Endothelial cell of umbilical vein (primary cell): ENCODE measurements at regions not wholly inside any gene's neighbourhood (a gene's known extent, or its start where the extent isn't known, plus 50 kb on each side); places are given as distances from the start of the nearest gene placed in this dataset.

Experiments used
- BruUV-seq: library from RNA; stranded (reverse); fragments of 400-500 nt; replicated peaks from 2 replicates; lab custom pipeline; 2021; lab: Mats Ljungman, UMichigan
- CTCF ChIA-PET: fragments of 300-600, 350-600 bp; sonication (Branson Sonifier 250); formaldehyde crosslinking; loops from one replicate; lab custom pipeline; 2021; ENCODE audit warnings: antibody characterized with exemption, inconsistent platforms; lab: Charles Lee
- POLR2A ChIA-PET: fragments of 300-600, 350-600 bp; sonication (Branson Sonifier 250); formaldehyde crosslinking; loops from one replicate; lab custom pipeline; 2021; ENCODE audit warnings: antibody characterized with exemption, inconsistent platforms; lab: Charles Lee
- DNase-seq: peaks from one replicate; pipeline ENCODE4 v3.0.0-alpha.2; 2011; ENCODE audit warnings: low read depth, low spot score
- FAIRE-seq: peaks from 2 replicates; lab custom pipeline; 2011; peaks lifted over from hg19 to GRCh38; lab: Jason Lieb, UNC
- H2AFZ ChIP-seq: 2 replicates; pipeline ENCODE4 v1.6.0; 2012; ENCODE audit warnings: low read depth, low read length, control low read depth, inconsistent platforms
- H3K27ac ChIP-seq: 2 replicates; pipeline ENCODE4 v1.5.1; 2011; ENCODE audit warnings: low read depth, mild to moderate bottlenecking, control low read depth, low read length, moderate library complexity; ENCODE audit not compliant: insufficient read depth
- H3K27me3 ChIP-seq, 2 experiments: 2 replicates each; pipeline versions ENCODE4 v1.6.0 to v1.6.1; 2011; ENCODE audit warnings: low read length in 2 of 2, mixed read lengths in 1 of 2; ENCODE audit not compliant: control insufficient read depth in 2 of 2, insufficient read depth in 2 of 2
- H3K36me3 ChIP-seq, 2 experiments: 2 replicates in 1 of 2; 3 replicates in 1 of 2; pipeline ENCODE4 v1.5.1; 2011; ENCODE audit warnings: low read length in 2 of 2, mild to moderate bottlenecking in 1 of 2, moderate library complexity in 1 of 2; ENCODE audit not compliant: control insufficient read depth in 2 of 2, insufficient read depth in 2 of 2; ENCODE audit errors: extremely low read depth in 1 of 2
- H3K4me1 ChIP-seq: 3 replicates; pipeline ENCODE4 v1.5.1; 2011; ENCODE audit warnings: mild to moderate bottlenecking, low read length; ENCODE audit not compliant: control insufficient read depth, insufficient read depth; ENCODE audit errors: extremely low read depth
- H3K4me2 ChIP-seq: 2 replicates; pipeline ENCODE4 v1.6.1; 2011; ENCODE audit warnings: low read length, control low read depth, mixed read lengths; ENCODE audit not compliant: insufficient read depth
- H3K4me3 ChIP-seq, 3 experiments: fragments of 200-600 bp in 1 of 3; sonication (generic), shearing (Covaris generic) in 1 of 3; replicated peaks in 1 of 3; 2 replicates each; pipeline ENCODE4 v1.5.1; 2011 to 2016; ENCODE audit warnings: control low read depth in 3 of 3, low read length in 3 of 3, mild to moderate bottlenecking in 2 of 3, inconsistent platforms in 1 of 3, low read depth in 1 of 3, moderate library complexity in 1 of 3; ENCODE audit not compliant: insufficient read depth in 1 of 3
- H3K79me2 ChIP-seq: 2 replicates; pipeline ENCODE4 v1.6.0; 2012; ENCODE audit warnings: low read length, inconsistent platforms; ENCODE audit not compliant: control insufficient read depth, insufficient read depth
- H3K9ac ChIP-seq: replicated peaks from 2 replicates; pipeline ENCODE3; 2011; ENCODE audit warnings: low read length, control low read depth; ENCODE audit not compliant: insufficient read depth; ENCODE audit errors: extremely low read depth
- H3K9me1 ChIP-seq: replicated peaks from 3 replicates; pipeline ENCODE4 v1.6.0; 2011; ENCODE audit warnings: mild to moderate bottlenecking, low read length; ENCODE audit not compliant: control insufficient read depth, insufficient read depth; ENCODE audit errors: extremely low read depth
- H3K9me3 ChIP-seq: replicated peaks from 2 replicates; pipeline ENCODE4 v1.5.1; 2012; ENCODE audit warnings: low read length, inconsistent platforms; ENCODE audit not compliant: control insufficient read depth, insufficient read depth
- H4K20me1 ChIP-seq: replicated peaks from 2 replicates; pipeline ENCODE3; 2011; ENCODE audit warnings: mild to moderate bottlenecking, low read length; ENCODE audit not compliant: control insufficient read depth, insufficient read depth; ENCODE audit errors: extremely low read depth
- EZH2 ChIP-seq: IDR thresholded peaks from 2 replicates; pipeline ENCODE4 v1.6.1; 2012; ENCODE audit warnings: borderline replicate concordance, low read depth, mild to moderate bottlenecking, moderate library complexity, low read length, inconsistent platforms; ENCODE audit not compliant: severe bottlenecking
- FOS ChIP-seq: IDR thresholded peaks from 2 replicates; pipeline ENCODE4 v1.6.1; 2011; ENCODE audit warnings: mild to moderate bottlenecking, low read length, moderate library complexity, borderline replicate concordance; ENCODE audit not compliant: insufficient read depth
- GATA2 ChIP-seq: IDR thresholded peaks from 2 replicates; pipeline ENCODE4 v1.7.0; 2011; ENCODE audit warnings: low read depth, mild to moderate bottlenecking, moderate library complexity, mixed read lengths, low read length; ENCODE audit not compliant: insufficient read length, insufficient read depth
- JUN ChIP-seq: IDR thresholded peaks from 2 replicates; pipeline ENCODE4 v1.6.1; 2011; ENCODE audit warnings: borderline replicate concordance, low read depth; ENCODE audit not compliant: insufficient read length, insufficient read depth
- MYC ChIP-seq: IDR thresholded peaks from one replicate; pipeline ENCODE4 v1.6.1; 2011; ENCODE audit warnings: mild to moderate bottlenecking, low read depth, low read length
- POLR2A ChIP-seq: IDR thresholded peaks from 2 replicates; pipeline ENCODE4 v1.6.1; 2012; ENCODE audit warnings: low read depth, mild to moderate bottlenecking, control low read depth, low read length
- POLR2AphosphoS5 ChIP-seq: IDR thresholded peaks from 2 replicates; pipeline ENCODE4 v1.6.1; 2012; ENCODE audit warnings: low read depth, mild to moderate bottlenecking, control low read depth, low read length, moderate library complexity; ENCODE audit not compliant: insufficient read depth
- dilution Hi-C: fragments of 300-500 bp; cut with MboI; formaldehyde crosslinking; loops from one replicate; pipeline ENCODE4 v1.15.0; 2019; ENCODE audit warnings: low sequenced_read_pairs; ENCODE audit not compliant: extremely low pct_ligation_motif_present
- intact Hi-C: fragments of 100-400 bp; cut with micrococcal nuclease; formaldehyde crosslinking; loops from one replicate; pipeline ENCODE4 v1.10.0; 2022
- TF ChIP-seq, protein P1 (sequence below): IDR thresholded peaks from 2 replicates; pipeline ENCODE4 v1.6.1; 2011; ENCODE audit not compliant: insufficient read depth, insufficient read length
- TF ChIP-seq, protein P2 (sequence below), 2 donors: IDR thresholded peaks; 1 replicate in 1 of 2; 2 replicates in 1 of 2; pipeline ENCODE4 v1.5.1; 2011; ENCODE audit warnings: low read length in 2 of 2, mild to moderate bottlenecking in 2 of 2, moderate library complexity in 2 of 2, control low read depth in 1 of 2, inconsistent platforms in 1 of 2, low read depth in 1 of 2; ENCODE audit not compliant: insufficient read depth in 1 of 2; ENCODE audit errors: extremely low read depth in 1 of 2

DNA sequence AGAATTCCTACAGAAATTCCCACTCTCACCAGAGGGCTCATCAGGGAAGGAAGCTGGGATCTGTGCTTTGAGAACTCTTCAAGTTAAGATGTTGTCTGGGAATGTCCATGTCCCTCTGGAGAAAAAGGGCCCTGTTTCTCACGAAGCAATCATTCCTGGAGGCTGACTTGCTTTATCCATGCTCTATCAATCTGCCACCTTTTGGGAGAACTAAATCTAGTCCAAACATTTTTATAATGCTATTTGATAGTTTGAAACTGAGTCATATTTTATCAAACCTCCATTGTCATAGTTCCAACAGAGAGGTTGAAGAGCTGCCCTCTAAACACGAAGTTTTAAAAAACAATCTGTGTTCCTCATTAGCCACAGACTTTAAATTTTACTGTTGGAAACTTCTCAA is 219.2 kb downstream of the MTX2 start:
- no peak overlapping the region for H3K4me3 ChIP-seq
- no peaks in the 10 kb centered on the region for H3K27me3 ChIP-seq
- no peak overlapping the region for H2AFZ ChIP-seq
- intact Hi-C loops (no loop called here), dilution Hi-C loops (no loop called here)
- H4K20me1 ChIP-seq, result no peaks in the 10 kb centered on the region
- CTCF ChIA-PET, result no interaction called here
- H3K9ac ChIP-seq, result no peak overlapping the region
- H3K27ac ChIP-seq, result no peak overlapping the region
- FAIRE-seq (no peak), DNase-seq (no peak)
- POLR2A ChIA-PET, result no interaction called here
- no peaks in the 10 kb centered on the region for H3K4me1 ChIP-seq
- no peaks in the 10 kb centered on the region for H3K9me3 ChIP-seq
- BruUV-seq, result no TSS peak
- H3K4me2 ChIP-seq, result no peak overlapping the region
- no peaks in the 10 kb centered on the region for H3K36me3 ChIP-seq
- H3K79me2 ChIP-seq, result no peaks in the 10 kb centered on the region
- no peaks in the 10 kb centered on the region for H3K9me1 ChIP-seq
- TF ChIP-seq, protein P1, sequence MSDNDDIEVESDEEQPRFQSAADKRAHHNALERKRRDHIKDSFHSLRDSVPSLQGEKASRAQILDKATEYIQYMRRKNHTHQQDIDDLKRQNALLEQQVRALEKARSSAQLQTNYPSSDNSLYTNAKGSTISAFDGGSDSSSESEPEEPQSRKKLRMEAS, result no peak
- no peak for TF ChIP-seq EZH2
- TF ChIP-seq, protein P2, sequence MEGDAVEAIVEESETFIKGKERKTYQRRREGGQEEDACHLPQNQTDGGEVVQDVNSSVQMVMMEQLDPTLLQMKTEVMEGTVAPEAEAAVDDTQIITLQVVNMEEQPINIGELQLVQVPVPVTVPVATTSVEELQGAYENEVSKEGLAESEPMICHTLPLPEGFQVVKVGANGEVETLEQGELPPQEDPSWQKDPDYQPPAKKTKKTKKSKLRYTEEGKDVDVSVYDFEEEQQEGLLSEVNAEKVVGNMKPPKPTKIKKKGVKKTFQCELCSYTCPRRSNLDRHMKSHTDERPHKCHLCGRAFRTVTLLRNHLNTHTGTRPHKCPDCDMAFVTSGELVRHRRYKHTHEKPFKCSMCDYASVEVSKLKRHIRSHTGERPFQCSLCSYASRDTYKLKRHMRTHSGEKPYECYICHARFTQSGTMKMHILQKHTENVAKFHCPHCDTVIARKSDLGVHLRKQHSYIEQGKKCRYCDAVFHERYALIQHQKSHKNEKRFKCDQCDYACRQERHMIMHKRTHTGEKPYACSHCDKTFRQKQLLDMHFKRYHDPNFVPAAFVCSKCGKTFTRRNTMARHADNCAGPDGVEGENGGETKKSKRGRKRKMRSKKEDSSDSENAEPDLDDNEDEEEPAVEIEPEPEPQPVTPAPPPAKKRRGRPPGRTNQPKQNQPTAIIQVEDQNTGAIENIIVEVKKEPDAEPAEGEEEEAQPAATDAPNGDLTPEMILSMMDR (IDR thresholded peaks at IDR 0.05; ENCODE audit: extremely low read depth in 1 of 2, insufficient read depth in 1 of 2, low read depth in 1 of 2, low read length in 2 of 2), result no peak
- TF ChIP-seq FOS, result no peak
- no peak for TF ChIP-seq POLR2AphosphoS5
- no peak for TF ChIP-seq POLR2A
- TF ChIP-seq GATA2, result no peak
- no peak for TF ChIP-seq JUN
- TF ChIP-seq MYC, result no peak
